ENCODE measurements at regions not wholly inside any gene's neighbourhood (a gene's known extent, or its start where the extent isn't known, plus 50 kb on each side); places are given as distances from the start of the nearest gene placed in this dataset.
"Not testable (repeated sequence)": the region's sequence is repeated elsewhere in the genome, so short reads cannot be mapped to it uniquely, and the experiment has no call there.

GRCh38 chr11:134992981-134993380, 580.9 kb upstream of the B3GAT1 start:
- no peak overlapping the region for H3K4me3 ChIP-seq
- H3K27ac ChIP-seq: no peak overlapping the region
- no peaks in the 10 kb centered on the region for H3K36me3 ChIP-seq
- no peaks in the 10 kb centered on the region for H3K27me3 ChIP-seq (replicated peaks; ENCODE audit: insufficient read depth)
- H3K4me1 ChIP-seq (replicated peaks): no peaks in the 10 kb centered on the region
- no peak for DNase-seq (ENCODE audit: low spot score)
- WGBS: 57% methylated on average over 6 of the region's 6 CpGs
- H3K9me3 ChIP-seq: no peaks in the 10 kb centered on the region
- intact Hi-C loops (cut with DNase I): no loop called here
- TF ChIP-seq CTCF (IDR thresholded peaks at IDR 0.05) (no peak), POLR2A (IDR thresholded peaks at IDR 0.05) (no peak), POLR2AphosphoS5 (IDR thresholded peaks at IDR 0.05) (no peak)

- Histone ChIP-seq H3K36me3 (no peaks in the 10 kb centered on the region), H3K4me1 (replicated peaks) (no peaks in the 10 kb centered on the region), H3K4me3 (no peak overlapping the region), H3K27me3 (replicated peaks; ENCODE audit: insufficient read depth) (no peaks in the 10 kb centered on the region), H3K27ac (no peak overlapping the region), H3K9me3 (no peaks in the 10 kb centered on the region)
- intact Hi-C loops (cut with DNase I): no loop called here
- whole genome bisulfite sequencing: 64% methylated on average over 4 of the region's 4 CpGs
- TF ChIP-seq POLR2A (IDR thresholded peaks at IDR 0.05) (no peak), CTCF (IDR thresholded peaks at IDR 0.05) (no peak), POLR2AphosphoS5 (IDR thresholded peaks at IDR 0.05) (no peak)
- DNase-seq (ENCODE audit: low spot score): no peak
These were observed 576.5 kb upstream of the B3GAT1 start for GRCh38 chr11:134988495-134988894.

- Histone ChIP-seq H3K27ac (no peak overlapping the region), H3K4me3 (no peak overlapping the region), H3K27me3 (replicated peaks; ENCODE audit: insufficient read depth) (no peaks in the 10 kb centered on the region), H3K36me3 (no peaks in the 10 kb centered on the region), H3K4me1 (replicated peaks) (no peaks in the 10 kb centered on the region), H3K9me3 (no peaks in the 10 kb centered on the region)
- intact Hi-C loops (cut with DNase I): no loop called here
- WGBS: 66% methylated on average over 8 of the region's 8 CpGs
- DNase-seq (ENCODE audit: low spot score): no peak
- TF ChIP-seq CTCF (IDR thresholded peaks at IDR 0.05) (no peak), POLR2AphosphoS5 (IDR thresholded peaks at IDR 0.05) (no peak), POLR2A (IDR thresholded peaks at IDR 0.05) (no peak)
These were observed 575.8 kb upstream of the B3GAT1 start for GRCh38 chr11:134987822-134988221.

GRCh38 chr11:134987223-134987768, 575.3 kb upstream of the B3GAT1 start:
- no peak overlapping the region for H3K27ac ChIP-seq
- intact Hi-C loops (cut with DNase I): no loop called here
- TF ChIP-seq POLR2AphosphoS5 (IDR thresholded peaks at IDR 0.05): no peak
- no peak for TF ChIP-seq POLR2A (IDR thresholded peaks at IDR 0.05)
- no peak for TF ChIP-seq CTCF (IDR thresholded peaks at IDR 0.05)

GRCh38 chr11:134984421-134984820, 572.4 kb upstream of the B3GAT1 start:
- Histone ChIP-seq H3K27me3 (replicated peaks; ENCODE audit: insufficient read depth) (no peaks in the 10 kb centered on the region), H3K4me1 (replicated peaks) (no peaks in the 10 kb centered on the region), H3K9me3 (no peaks in the 10 kb centered on the region), H3K4me3 (no peak overlapping the region), H3K36me3 (no peaks in the 10 kb centered on the region), H3K27ac (no peak overlapping the region)
- intact Hi-C loops (cut with DNase I): no loop called here
- 87% methylated on average over 8 of the region's 8 CpGs for WGBS
- TF ChIP-seq CTCF (IDR thresholded peaks at IDR 0.05) (no peak), POLR2A (IDR thresholded peaks at IDR 0.05) (no peak), POLR2AphosphoS5 (IDR thresholded peaks at IDR 0.05) (no peak)
- DNase-seq (ENCODE audit: low spot score): no peak

More at GRCh38 chr11:134987223-134987768, 575.3 kb upstream of the B3GAT1 start:
- DNase-seq (ENCODE audit: low spot score): no peak
- Histone ChIP-seq H3K4me3 (no peak overlapping the region), H3K9me3 (no peaks in the 10 kb centered on the region), H3K27me3 (replicated peaks; ENCODE audit: insufficient read depth) (no peaks in the 10 kb centered on the region), H3K4me1 (replicated peaks) (no peaks in the 10 kb centered on the region), H3K36me3 (no peaks in the 10 kb centered on the region)
- 59% methylated on average over 7 of the region's 7 CpGs for WGBS

GRCh38 chr11:134982432-134982831, 570.4 kb upstream of the B3GAT1 start:
- intact Hi-C loops (cut with DNase I); DNase-seq (ENCODE audit: low spot score): not testable (repeated sequence)
- 89% methylated on average over 8 of the region's 8 CpGs for WGBS

More at GRCh38 chr11:134982432-134982831, 570.4 kb upstream of the B3GAT1 start:
- not testable (repeated sequence) for H3K27ac ChIP-seq; H3K9me3 ChIP-seq; H3K36me3 ChIP-seq; H3K27me3 ChIP-seq (replicated peaks; ENCODE audit: insufficient read depth); H3K4me1 ChIP-seq (replicated peaks); H3K4me3 ChIP-seq

All from prostate gland (tissue), 2 donors.